ENCODE measurements at regions not wholly inside any gene's neighbourhood (a gene's known extent, or its start where the extent isn't known, plus 50 kb on each side); places are given as distances from the start of the nearest gene placed in this dataset.
"Not testable (repeated sequence)": the region's sequence is repeated elsewhere in the genome, so short reads cannot be mapped to it uniquely, and the experiment has no call there.

GRCh38 chr1:168490306-168490705, 53.5 kb downstream of the XCL2 start:
- intact Hi-C loops (cut with micrococcal nuclease): no loop called here
- ATAC-seq (no peak), DNase-seq (no peak)

- intact Hi-C loops (cut with micrococcal nuclease): no loop called here
- peak; percentile 68 for DNase-seq
- peak; percentile 76 for ATAC-seq
These were observed 55.7 kb downstream of the XCL2 start for GRCh38 chr1:168488138-168488537.

GRCh38 chr1:168486820-168487219, 57.0 kb downstream of the XCL2 start:
- ATAC-seq; DNase-seq; intact Hi-C loops (cut with micrococcal nuclease): not testable (repeated sequence)

DNA sequence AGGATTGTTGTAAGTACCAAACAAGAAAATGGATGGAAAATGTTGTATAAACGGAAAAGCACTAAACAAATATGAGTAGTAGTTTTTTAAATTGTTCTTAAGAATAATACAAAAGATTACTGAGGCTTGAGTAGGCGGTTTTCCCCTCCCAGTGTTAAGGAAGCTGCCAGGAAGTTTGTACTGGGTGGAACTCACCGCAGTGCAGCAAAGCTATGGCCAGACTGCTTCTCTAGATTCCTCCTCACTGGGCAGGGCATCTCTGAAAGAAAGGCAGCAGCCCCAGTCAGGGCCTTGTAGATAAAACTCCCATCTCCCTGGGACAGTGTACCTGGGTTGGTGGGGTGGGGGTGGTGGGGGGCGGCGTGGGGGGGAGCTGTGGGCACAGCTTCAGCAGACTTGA, 58.7 kb downstream of the XCL2 start:
- no peak for DNase-seq
- ATAC-seq: peak; percentile 74
- intact Hi-C loops (cut with micrococcal nuclease): no loop called here

DNA sequence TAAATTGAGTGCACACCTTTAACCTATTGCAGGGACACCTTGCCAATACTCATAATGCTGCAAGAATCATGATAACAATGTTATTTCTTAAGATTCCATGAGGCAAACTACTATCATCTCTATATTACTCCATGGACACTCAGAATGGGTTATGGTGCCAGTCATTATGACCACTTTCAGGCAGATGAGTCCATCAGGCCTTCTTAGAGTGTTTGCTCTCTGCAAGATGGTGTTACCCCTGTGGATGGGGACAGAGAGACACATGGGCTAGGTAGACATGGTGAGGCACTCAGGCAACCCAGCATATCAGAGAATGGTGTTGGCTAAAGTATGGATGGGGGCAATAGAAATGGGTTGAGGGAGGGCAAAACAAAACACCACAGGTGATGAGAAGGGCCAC, 59.7 kb downstream of the XCL2 start:
- intact Hi-C loops (cut with micrococcal nuclease): no loop called here
- no peak for DNase-seq
- no peak for ATAC-seq

GRCh38 chr1:168483539-168483938, 60.3 kb downstream of the XCL2 start:
- peak; percentile 10 for ATAC-seq
- no peak for DNase-seq
- intact Hi-C loops (cut with micrococcal nuclease): no loop called here

GRCh38 chr1:168482106-168482505, 61.7 kb downstream of the XCL2 start:
- DNase-seq (no peak), ATAC-seq (no peak)
- intact Hi-C loops (cut with micrococcal nuclease): no loop called here

DNA sequence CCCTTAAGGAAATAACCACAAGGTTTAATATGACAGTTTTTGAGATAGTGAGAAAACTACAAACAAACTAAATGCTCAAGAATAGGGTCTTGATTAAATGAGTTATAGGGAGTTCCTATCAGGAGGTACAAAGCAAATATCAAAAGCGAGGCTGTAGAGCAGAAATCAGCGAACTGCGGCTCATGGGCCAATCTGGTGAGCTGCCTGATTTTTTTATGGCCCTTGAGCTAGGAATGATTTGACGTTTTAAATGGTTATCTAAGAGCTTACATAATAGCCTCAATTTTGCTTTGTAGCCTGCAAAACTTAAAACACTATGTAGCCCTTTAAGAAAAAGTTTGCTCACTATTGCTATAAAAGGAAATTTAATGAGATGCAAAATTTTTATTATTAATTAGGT, 62.2 kb downstream of the XCL2 start:
- peak; percentile 15 for ATAC-seq
- intact Hi-C loops (cut with micrococcal nuclease): no loop called here
- DNase-seq: no peak

- intact Hi-C loops (cut with micrococcal nuclease): no loop called here
- ATAC-seq: peak; percentile 12
- DNase-seq: no peak
These were observed 62.8 kb downstream of the XCL2 start for GRCh38 chr1:168480997-168481396.

DNA sequence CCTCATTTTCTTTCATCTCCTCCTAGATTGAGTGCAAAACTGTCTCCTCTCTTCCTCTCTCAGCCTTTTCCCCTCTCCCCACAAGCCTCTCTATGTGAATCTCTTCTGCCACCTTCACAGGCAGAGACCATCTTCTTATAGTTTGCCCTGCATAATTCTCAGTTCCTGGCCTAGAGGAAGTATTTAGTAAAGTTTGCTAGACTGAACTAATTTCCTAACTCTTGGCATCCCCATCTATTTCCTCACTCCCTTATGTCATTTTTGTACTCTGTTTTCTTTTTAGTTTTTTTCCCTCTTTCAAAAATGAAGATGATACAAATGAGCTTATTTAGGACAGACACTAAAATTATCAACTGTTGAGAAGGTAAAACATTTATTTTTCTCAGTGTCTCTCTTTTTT, 66.0 kb downstream of the XCL2 start:
- DNase-seq: no peak
- intact Hi-C loops (cut with micrococcal nuclease): no loop called here
- peak; percentile 62 for ATAC-seq

GRCh38 chr1:168476588-168477385, 67.0 kb downstream of the XCL2 start:
- intact Hi-C loops (cut with micrococcal nuclease): no loop called here
- ATAC-seq (peak; percentile 77), DNase-seq (no peak)

- intact Hi-C loops (cut with micrococcal nuclease): no loop called here
- ATAC-seq (no peak), DNase-seq (no peak)
These were observed 69.5 kb downstream of the XCL2 start for GRCh38 chr1:168474322-168474721.

GRCh38 chr1:168473126-168473525, 70.7 kb downstream of the XCL2 start:
- ATAC-seq: no peak
- intact Hi-C loops (cut with micrococcal nuclease): no loop called here
- no peak for DNase-seq

DNA sequence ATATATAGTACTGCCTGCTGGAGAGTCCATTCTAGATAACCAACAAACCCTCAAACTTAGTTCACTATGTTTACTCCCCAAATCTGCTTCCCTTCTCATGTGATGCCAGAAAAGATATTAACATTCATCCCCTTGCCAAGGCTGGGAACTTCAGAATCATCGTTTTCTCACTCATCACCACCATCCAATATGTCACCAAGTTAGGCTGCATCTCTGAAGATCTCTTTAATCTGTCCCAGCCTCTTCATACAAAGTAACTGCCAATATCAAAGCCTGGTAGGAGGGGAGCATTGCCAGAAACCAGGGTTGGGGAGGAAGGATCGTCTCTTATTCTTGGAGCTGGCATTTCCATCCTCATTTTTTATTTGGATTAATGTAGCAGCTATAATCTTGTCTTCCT, 71.6 kb downstream of the XCL2 start:
- ATAC-seq: no peak
- intact Hi-C loops (cut with micrococcal nuclease): no loop called here
- DNase-seq: no peak

DNA sequence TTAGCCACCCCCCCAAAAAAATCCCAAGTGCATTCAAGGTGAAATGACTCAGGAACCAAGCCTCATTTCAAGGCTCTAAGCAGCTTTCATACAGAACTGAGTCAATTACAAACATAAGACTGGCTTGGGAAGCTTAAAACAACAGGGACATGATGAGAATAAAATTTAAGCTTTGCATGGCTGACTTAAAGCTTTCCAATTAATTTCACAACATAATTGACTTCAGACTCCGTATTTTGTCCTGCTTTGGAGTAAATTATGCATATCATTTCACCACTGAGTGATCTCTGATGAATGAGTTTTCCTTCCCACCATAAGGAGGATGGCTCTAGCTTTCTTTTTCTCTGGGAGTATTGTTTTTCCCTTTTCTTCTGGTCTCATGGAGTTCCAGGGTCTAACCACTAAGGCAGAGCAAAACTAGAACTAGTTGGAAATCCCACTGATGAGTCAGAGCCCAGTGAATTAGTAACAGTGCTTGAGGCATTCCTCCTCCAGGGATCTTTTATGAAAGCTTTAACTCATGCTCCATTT, 72.8 kb downstream of the XCL2 start:
- intact Hi-C loops (cut with micrococcal nuclease): no loop called here

DNA sequence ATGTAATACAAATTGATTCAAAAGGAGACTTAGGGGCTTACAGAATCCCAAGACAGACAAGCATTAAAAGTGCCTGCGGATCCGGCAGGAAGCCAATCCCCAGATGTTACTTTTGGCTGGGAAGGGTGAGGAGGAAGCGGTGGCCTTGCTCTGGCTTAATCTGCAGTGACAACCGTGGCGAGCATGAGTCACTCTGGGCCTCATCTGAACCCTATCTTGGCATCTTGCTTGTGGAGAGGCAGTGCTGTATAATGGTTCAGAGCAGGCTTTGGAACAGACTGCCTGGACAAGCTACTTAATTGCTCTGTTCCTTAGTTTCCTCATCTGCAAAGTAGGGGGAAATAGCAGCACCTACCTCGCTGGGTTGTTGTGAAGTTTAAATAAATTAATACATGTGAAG, 74.1 kb downstream of the XCL2 start:
- peak; percentile 97 for ATAC-seq
- intact Hi-C loops (cut with micrococcal nuclease): no loop called here
- DNase-seq: peak; percentile 79

More for the DNA sequence above, 72.8 kb downstream of the XCL2 start:
- no peak for DNase-seq
- peak; percentile 43 for ATAC-seq

GRCh38 chr1:168468822-168469221, 75.0 kb downstream of the XCL2 start:
- intact Hi-C loops (cut with micrococcal nuclease): no loop called here
- ATAC-seq: no peak

DNA sequence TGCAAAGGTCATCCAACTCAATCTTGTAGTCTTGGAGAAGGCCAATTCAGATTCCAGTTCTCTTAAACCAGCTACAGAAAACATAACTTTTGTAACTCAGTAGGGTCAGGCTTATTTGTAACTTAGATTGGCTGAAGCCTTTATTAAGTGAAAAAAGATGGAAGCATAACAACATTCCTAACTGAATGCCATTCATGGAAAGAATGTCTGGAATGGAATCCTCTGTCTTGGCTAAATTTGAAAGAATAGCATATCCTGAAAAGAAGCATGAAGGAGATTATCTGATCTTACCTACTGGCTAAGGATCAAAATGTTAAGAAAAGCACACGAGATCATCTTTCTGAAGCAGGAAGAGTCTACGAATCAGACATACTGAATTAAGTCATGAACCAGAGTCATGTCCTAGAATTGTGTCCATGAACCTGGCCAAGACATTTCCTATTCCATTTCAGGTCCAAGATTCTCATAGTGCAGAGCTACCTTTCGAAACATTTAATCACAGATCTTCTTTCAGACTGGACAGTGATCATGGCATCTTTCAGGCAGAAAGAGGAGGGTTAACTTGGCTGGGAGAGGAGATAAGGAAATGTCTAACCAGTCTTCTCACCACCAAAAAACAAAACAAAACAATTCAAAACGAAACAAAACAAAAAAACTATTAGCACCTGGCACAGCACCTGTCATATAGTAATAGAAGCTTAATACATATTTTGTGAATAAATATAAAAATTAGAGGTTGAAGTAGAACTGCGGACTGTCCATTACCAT, 75.6 kb downstream of the XCL2 start:
- intact Hi-C loops (cut with micrococcal nuclease): no loop called here
- ATAC-seq: no peak
- DNase-seq: no peak

More at GRCh38 chr1:168468822-168469221, 75.0 kb downstream of the XCL2 start:
- no peak for DNase-seq

DNA sequence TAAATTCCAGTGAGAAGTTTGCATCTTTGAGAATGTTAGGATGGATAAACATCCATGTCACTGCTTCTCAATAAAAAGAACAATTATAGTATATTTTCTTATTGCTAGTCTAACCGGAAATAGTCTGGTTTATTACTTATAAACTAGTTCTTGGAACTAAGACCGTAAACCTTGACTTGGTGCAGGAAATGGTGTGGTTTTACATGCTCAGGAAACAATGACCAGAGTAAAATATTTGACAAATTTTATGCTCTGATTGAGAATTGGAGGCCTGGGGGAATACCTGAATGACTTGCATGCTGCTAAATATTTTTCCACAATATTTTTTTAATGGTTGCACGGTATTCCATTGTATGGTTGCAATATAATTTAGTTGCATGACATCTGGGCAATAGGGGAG, 76.3 kb downstream of the XCL2 start:
- DNase-seq: no peak
- ATAC-seq: no peak
- intact Hi-C loops (cut with micrococcal nuclease): no loop called here

DNA sequence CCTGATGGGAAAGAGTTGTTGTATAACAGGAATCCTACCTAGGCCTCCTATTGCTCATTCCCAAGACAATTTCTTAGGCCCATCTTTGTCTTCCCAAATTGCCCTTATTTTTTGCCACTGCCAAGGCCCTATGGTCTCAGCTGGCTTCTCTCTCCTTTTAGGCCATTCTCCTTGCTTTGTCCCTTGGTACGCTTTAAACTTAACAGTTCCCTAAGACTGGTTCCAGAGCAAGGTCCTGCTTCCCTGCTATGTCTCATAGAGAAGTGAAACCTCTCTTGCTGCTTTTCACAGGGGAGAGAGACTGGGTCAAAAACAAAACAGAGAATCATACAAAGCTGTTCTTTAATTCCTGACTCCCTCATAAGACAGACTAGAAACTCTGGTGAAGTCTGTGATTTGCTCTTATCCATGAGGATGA, 77.1 kb downstream of the XCL2 start:
- ATAC-seq (peak; percentile 32), DNase-seq (no peak)
- intact Hi-C loops (cut with micrococcal nuclease): no loop called here

Data from left ventricle myocardium superior (tissue), 1 donor.